ENCODE measurements at regions not wholly inside any gene's neighbourhood (a gene's known extent, or its start where the extent isn't known, plus 50 kb on each side); places are given as distances from the start of the nearest gene placed in this dataset.

DNA sequence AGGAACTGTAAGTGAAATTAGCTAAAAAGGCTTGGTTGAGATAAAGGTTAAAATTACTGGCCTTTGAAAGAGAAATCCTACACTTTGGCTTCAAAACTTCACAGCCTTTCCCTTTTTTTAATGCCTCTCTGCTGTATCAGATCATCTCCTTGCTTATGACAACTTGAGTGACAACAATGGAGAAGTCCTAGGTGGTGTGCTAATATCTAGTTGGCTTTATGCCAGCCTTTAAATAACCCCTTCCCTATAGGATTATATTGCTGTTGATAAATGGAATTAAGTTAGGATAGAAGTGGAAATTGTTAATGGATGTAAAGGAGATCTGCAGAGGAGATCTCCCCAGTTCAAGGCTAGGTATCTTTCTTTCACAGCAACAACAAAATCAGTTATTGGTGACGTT is 130.2 kb upstream of the ATP1B1 start:
- DNase-seq: no peak
- H3K27me3 ChIP-seq (ENCODE audit: control insufficient read depth, insufficient read depth, low read length, poor library complexity, severe bottlenecking): no peaks in the 10 kb centered on the region
- Mint-ChIP-seq H3K4me3 (no peak overlapping the region), H3K4me1 (peaks cover 10% of the 10 kb centered on the region), H3K36me3 (ENCODE audit: low read depth) (no peaks in the 10 kb centered on the region), H3K27ac (no peak overlapping the region), H3K27me3 (ENCODE audit: insufficient read depth) (peaks cover 2% of the 10 kb centered on the region), H3K9me3 (no peaks in the 10 kb centered on the region)
- H3K4me3 ChIP-seq (ENCODE audit: low read length): no peak overlapping the region
- no peaks in the 10 kb centered on the region for H3K36me3 ChIP-seq (ENCODE audit: control insufficient read depth, insufficient read depth, low read length)
- no peak overlapping the region for H3K9ac ChIP-seq (ENCODE audit: extremely low read depth, low read length, poor library complexity, severe bottlenecking)
- H3K9me3 ChIP-seq (ENCODE audit: control insufficient read depth, low read length): no peaks in the 10 kb centered on the region
- WGBS, 2 experiments (ENCODE audit: insufficient coverage in 1 of 2, insufficient read length in 1 of 2): 90% methylated on average over 1 of the region's 1 CpG; no CpG with 5 or more reads in 1 of the 2 experiments
- no peak overlapping the region for H3K27ac ChIP-seq (ENCODE audit: low read depth, low read length)
- H3K4me1 ChIP-seq (ENCODE audit: control insufficient read depth, insufficient read depth, low read length): no peaks in the 10 kb centered on the region
- TF ChIP-seq, protein P1, sequence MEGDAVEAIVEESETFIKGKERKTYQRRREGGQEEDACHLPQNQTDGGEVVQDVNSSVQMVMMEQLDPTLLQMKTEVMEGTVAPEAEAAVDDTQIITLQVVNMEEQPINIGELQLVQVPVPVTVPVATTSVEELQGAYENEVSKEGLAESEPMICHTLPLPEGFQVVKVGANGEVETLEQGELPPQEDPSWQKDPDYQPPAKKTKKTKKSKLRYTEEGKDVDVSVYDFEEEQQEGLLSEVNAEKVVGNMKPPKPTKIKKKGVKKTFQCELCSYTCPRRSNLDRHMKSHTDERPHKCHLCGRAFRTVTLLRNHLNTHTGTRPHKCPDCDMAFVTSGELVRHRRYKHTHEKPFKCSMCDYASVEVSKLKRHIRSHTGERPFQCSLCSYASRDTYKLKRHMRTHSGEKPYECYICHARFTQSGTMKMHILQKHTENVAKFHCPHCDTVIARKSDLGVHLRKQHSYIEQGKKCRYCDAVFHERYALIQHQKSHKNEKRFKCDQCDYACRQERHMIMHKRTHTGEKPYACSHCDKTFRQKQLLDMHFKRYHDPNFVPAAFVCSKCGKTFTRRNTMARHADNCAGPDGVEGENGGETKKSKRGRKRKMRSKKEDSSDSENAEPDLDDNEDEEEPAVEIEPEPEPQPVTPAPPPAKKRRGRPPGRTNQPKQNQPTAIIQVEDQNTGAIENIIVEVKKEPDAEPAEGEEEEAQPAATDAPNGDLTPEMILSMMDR (conservative IDR thresholded peaks at IDR 0.05): no peak

DNA sequence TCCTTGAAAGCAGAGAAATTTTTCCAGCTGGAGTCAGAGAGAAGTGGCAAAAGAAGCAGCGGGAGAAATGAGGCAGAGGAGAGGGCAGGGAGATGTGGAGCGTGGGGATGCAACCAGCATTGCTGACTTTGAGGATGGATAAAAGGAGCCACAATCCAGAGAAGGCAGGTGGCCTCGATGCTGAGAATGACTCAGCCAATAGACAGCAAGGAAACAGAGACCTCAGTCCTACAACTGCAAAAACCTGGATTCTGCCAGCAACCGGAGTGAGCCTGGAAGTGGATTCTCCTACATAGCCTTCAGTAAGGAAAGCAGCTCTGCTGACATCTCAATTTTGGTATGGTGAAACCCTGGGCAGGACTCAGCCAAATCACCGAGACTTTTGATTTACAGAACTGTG is 128.9 kb upstream of the ATP1B1 start:
- Histone ChIP-seq H3K4me1 (ENCODE audit: control insufficient read depth, insufficient read depth, low read length) (no peaks in the 10 kb centered on the region), H3K27me3 (ENCODE audit: control insufficient read depth, insufficient read depth, low read length, poor library complexity, severe bottlenecking) (no peaks in the 10 kb centered on the region), H3K9me3 (ENCODE audit: control insufficient read depth, low read length) (no peaks in the 10 kb centered on the region), H3K27ac (ENCODE audit: low read depth, low read length) (no peak overlapping the region), H3K9ac (ENCODE audit: extremely low read depth, low read length, poor library complexity, severe bottlenecking) (no peak overlapping the region), H3K36me3 (ENCODE audit: control insufficient read depth, insufficient read depth, low read length) (no peaks in the 10 kb centered on the region), H3K4me3 (ENCODE audit: low read length) (no peak overlapping the region)
- H3K9me3 Mint-ChIP-seq: no peaks in the 10 kb centered on the region
- WGBS, 2 experiments (ENCODE audit: insufficient coverage in 1 of 2, insufficient read length in 1 of 2): 83 to 87% methylated on average over 3 to 5 of the region's 5 CpGs
- no peak overlapping the region for H3K4me3 Mint-ChIP-seq
- H3K27ac Mint-ChIP-seq: no peak overlapping the region
- no peaks in the 10 kb centered on the region for H3K36me3 Mint-ChIP-seq (ENCODE audit: low read depth)
- TF ChIP-seq, protein P1 (conservative IDR thresholded peaks at IDR 0.05): no peak
- DNase-seq: peak; percentile 64
- peaks cover 10% of the 10 kb centered on the region for H3K4me1 Mint-ChIP-seq
- H3K27me3 Mint-ChIP-seq (ENCODE audit: insufficient read depth): peaks cover 2% of the 10 kb centered on the region

DNA sequence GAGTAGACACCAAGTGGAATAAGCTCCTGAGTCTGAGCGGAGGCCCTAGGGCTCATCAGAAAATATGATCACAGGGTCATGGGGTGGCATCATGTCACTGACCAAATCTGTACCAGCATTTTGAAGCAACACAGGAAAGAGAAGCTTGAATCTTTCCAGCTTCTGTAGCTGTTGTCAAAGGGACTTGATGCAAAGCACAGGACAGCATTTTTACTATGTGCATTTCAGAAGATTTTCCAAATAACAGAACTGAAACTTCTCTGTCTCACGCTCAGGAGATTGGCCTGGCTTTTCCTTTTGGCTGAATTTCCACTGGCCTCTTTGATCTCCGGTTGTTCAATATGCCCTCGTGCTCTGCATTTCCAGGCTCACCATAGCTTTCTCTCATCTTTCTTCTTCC is 127.2 kb upstream of the ATP1B1 start:
- Mint-ChIP-seq H3K4me3 (no peak overlapping the region), H3K27ac (no peak overlapping the region), H3K4me1 (peaks cover 20% of the 10 kb centered on the region), H3K36me3 (ENCODE audit: low read depth) (no peaks in the 10 kb centered on the region), H3K9me3 (no peaks in the 10 kb centered on the region), H3K27me3 (ENCODE audit: insufficient read depth) (peaks cover 2% of the 10 kb centered on the region)
- TF ChIP-seq, protein P1 (conservative IDR thresholded peaks at IDR 0.05): no peak
- Histone ChIP-seq H3K4me1 (ENCODE audit: control insufficient read depth, insufficient read depth, low read length) (no peaks in the 10 kb centered on the region), H3K36me3 (ENCODE audit: control insufficient read depth, insufficient read depth, low read length) (no peaks in the 10 kb centered on the region), H3K4me3 (ENCODE audit: low read length) (no peak overlapping the region), H3K27me3 (ENCODE audit: control insufficient read depth, insufficient read depth, low read length, poor library complexity, severe bottlenecking) (no peaks in the 10 kb centered on the region), H3K9me3 (ENCODE audit: control insufficient read depth, low read length) (no peaks in the 10 kb centered on the region), H3K27ac (ENCODE audit: low read depth, low read length) (no peak overlapping the region), H3K9ac (ENCODE audit: extremely low read depth, low read length, poor library complexity, severe bottlenecking) (no peak overlapping the region)
- 90 to 95% methylated on average over 4 of the region's 4 CpGs for WGBS, 2 experiments (ENCODE audit: insufficient coverage in 1 of 2, insufficient read length in 1 of 2)
- no peak for DNase-seq

All from endodermal cell (in vitro differentiated cells).